ENCODE measurements at regions not wholly inside any gene's neighbourhood (a gene's known extent, or its start where the extent isn't known, plus 50 kb on each side); places are given as distances from the start of the nearest gene placed in this dataset.

DNA sequence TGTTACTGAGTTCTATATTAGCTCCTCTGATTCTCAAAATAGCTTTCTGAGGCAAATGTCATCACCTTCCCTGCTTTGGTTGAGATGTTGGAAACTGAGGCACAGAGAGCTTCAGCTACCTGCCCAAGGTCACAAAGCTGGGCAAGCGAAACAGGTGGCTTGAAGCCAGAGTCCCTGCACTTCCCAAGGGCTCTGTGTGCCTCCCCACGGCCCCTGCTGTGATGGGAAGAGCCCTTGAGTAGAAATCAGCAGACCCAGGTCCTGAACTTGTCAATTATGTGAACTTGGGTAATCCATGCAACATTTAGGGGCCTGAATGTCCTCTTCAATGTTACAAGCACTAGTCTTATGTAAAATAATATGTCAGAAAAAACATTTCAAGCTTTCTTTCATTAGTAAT lies 327.3 kb upstream of the PODXL start:
- ChIA-PET POLR2A (ENCODE audit: low non-redundant PET) (no interaction called here), CTCF (no interaction called here)
- no TSS peak for BruUV-seq (replicated peaks)
- intact Hi-C loops (cut with micrococcal nuclease; ENCODE audit: unreplicated experiment) = no loop called here
- Histone ChIP-seq H3K4me3 (ENCODE audit: low read depth, low read length, poor library complexity, severe bottlenecking) (no peak overlapping the region), H3K9me3 (ENCODE audit: low read depth, low read length, poor library complexity, severe bottlenecking) (peaks cover 9% of the 10 kb centered on the region), H3K4me1 (ENCODE audit: insufficient read depth, low read length, poor library complexity, severe bottlenecking) (no peaks in the 10 kb centered on the region), H3K27me3 (replicated peaks; ENCODE audit: insufficient read depth, low read depth, low read length, poor library complexity) (no peaks in the 10 kb centered on the region), H3K36me3 (ENCODE audit: insufficient read depth, low read length, poor library complexity, severe bottlenecking) (no peaks in the 10 kb centered on the region), H3K27ac (ENCODE audit: low read depth, low read length, poor library complexity, severe bottlenecking) (no peak overlapping the region)
- no peak for TF ChIP-seq EZH2 (IDR thresholded peaks at IDR 0.05; ENCODE audit: borderline replicate concordance, low read depth, low read length, poor library complexity, severe bottlenecking)
- TF ChIP-seq, protein P1, sequence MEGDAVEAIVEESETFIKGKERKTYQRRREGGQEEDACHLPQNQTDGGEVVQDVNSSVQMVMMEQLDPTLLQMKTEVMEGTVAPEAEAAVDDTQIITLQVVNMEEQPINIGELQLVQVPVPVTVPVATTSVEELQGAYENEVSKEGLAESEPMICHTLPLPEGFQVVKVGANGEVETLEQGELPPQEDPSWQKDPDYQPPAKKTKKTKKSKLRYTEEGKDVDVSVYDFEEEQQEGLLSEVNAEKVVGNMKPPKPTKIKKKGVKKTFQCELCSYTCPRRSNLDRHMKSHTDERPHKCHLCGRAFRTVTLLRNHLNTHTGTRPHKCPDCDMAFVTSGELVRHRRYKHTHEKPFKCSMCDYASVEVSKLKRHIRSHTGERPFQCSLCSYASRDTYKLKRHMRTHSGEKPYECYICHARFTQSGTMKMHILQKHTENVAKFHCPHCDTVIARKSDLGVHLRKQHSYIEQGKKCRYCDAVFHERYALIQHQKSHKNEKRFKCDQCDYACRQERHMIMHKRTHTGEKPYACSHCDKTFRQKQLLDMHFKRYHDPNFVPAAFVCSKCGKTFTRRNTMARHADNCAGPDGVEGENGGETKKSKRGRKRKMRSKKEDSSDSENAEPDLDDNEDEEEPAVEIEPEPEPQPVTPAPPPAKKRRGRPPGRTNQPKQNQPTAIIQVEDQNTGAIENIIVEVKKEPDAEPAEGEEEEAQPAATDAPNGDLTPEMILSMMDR (conservative IDR thresholded peaks at IDR 0.05; ENCODE audit: low read depth, low read length) = no peak
- DNase-seq (ENCODE audit: low spot score) = no peak

DNA sequence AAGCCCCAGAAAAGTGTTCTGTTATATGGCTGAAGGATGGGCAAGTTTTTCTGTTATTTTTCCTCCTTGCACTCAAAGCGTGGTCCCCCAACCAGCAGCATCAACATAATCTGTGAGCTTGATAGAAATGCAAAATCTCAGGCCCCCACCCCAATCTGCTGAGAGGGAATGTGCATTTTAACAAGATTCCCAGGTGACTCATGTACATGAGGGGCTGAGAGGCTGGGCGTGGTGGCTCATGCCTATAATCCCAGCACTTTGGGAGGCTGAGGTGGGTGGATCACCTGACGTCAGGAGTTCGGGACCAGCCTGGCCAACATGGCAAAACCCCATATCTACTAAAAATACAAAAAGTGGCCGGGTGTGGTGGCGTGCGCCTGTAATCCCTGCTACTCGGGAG lies 326.8 kb upstream of the PODXL start:
- intact Hi-C loops (cut with micrococcal nuclease; ENCODE audit: unreplicated experiment) = no loop called here
- TF ChIP-seq, protein P1 (conservative IDR thresholded peaks at IDR 0.05; ENCODE audit: low read depth, low read length) = no peak
- no peak for TF ChIP-seq EZH2 (IDR thresholded peaks at IDR 0.05; ENCODE audit: borderline replicate concordance, low read depth, low read length, poor library complexity, severe bottlenecking)
- peaks cover 9% of the 10 kb centered on the region for H3K9me3 ChIP-seq (ENCODE audit: low read depth, low read length, poor library complexity, severe bottlenecking)
- H3K4me3 ChIP-seq (ENCODE audit: low read depth, low read length, poor library complexity, severe bottlenecking) = no peak overlapping the region
- no peak overlapping the region for H3K27ac ChIP-seq (ENCODE audit: low read depth, low read length, poor library complexity, severe bottlenecking)
- CTCF ChIA-PET = no interaction called here
- H3K36me3 ChIP-seq (ENCODE audit: insufficient read depth, low read length, poor library complexity, severe bottlenecking) = no peaks in the 10 kb centered on the region
- BruUV-seq (replicated peaks) = no TSS peak
- no peaks in the 10 kb centered on the region for H3K27me3 ChIP-seq (replicated peaks; ENCODE audit: insufficient read depth, low read depth, low read length, poor library complexity)
- no peaks in the 10 kb centered on the region for H3K4me1 ChIP-seq (ENCODE audit: insufficient read depth, low read length, poor library complexity, severe bottlenecking)
- no peak for DNase-seq (ENCODE audit: low spot score)
- POLR2A ChIA-PET (ENCODE audit: low non-redundant PET) = no interaction called here

DNA sequence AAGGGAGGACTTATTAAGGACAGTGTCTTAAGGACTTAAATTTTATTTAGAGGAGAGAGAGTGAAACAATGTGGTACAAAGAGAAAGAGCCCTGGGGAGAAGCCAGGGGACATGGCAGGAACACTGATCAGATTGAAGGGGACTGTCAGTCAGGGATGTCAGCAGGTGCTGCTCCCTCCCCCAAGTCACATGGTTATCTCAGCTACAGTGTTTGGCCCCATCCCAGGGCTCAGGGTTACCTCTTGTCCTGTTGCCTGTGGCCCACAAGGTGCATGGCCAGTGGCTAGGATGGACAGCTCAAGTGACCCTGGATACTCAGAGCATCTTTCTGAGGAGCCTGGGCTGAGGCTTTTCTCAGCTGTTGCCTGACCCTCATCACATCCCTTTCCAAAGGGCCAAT lies 325.9 kb upstream of the PODXL start:
- Histone ChIP-seq H3K36me3 (ENCODE audit: insufficient read depth, low read length, poor library complexity, severe bottlenecking) (no peaks in the 10 kb centered on the region), H3K4me1 (ENCODE audit: insufficient read depth, low read length, poor library complexity, severe bottlenecking) (no peaks in the 10 kb centered on the region), H3K27me3 (replicated peaks; ENCODE audit: insufficient read depth, low read depth, low read length, poor library complexity) (no peaks in the 10 kb centered on the region), H3K9me3 (ENCODE audit: low read depth, low read length, poor library complexity, severe bottlenecking) (peaks cover 9% of the 10 kb centered on the region), H3K4me3 (ENCODE audit: low read depth, low read length, poor library complexity, severe bottlenecking) (no peak overlapping the region), H3K27ac (ENCODE audit: low read depth, low read length, poor library complexity, severe bottlenecking) (no peak overlapping the region)
- intact Hi-C loops (cut with micrococcal nuclease; ENCODE audit: unreplicated experiment) = no loop called here
- no peak for DNase-seq (ENCODE audit: low spot score)
- no TSS peak for BruUV-seq (replicated peaks)
- TF ChIP-seq EZH2 (IDR thresholded peaks at IDR 0.05; ENCODE audit: borderline replicate concordance, low read depth, low read length, poor library complexity, severe bottlenecking) = no peak
- TF ChIP-seq, protein P1 (conservative IDR thresholded peaks at IDR 0.05; ENCODE audit: low read depth, low read length) = no peak
- ChIA-PET POLR2A (ENCODE audit: low non-redundant PET) (no interaction called here), CTCF (interaction anchor here (1.4 kb wide), 1 partner anchor 193 kb away, joined by 3 read pairs; no protein-coding TSS in a partner anchor)

Measured in A673 (cell line).